HG03103 (cell line): ENCODE measurements at regions not wholly inside any gene's neighbourhood (a gene's known extent, or its start where the extent isn't known, plus 50 kb on each side); places are given as distances from the start of the nearest gene placed in this dataset.
"Not testable (repeated sequence)": the region's sequence is repeated elsewhere in the genome, so short reads cannot be mapped to it uniquely, and the experiment has no call there.

Source experiments
- ATAC-seq: cut with Tn5 transposase; IDR thresholded peaks from one replicate; pipeline ENCODE4 v1.9.1; 2021; ENCODE audit warnings: low read depth; ENCODE audit not compliant: unreplicated experiment

DNA sequence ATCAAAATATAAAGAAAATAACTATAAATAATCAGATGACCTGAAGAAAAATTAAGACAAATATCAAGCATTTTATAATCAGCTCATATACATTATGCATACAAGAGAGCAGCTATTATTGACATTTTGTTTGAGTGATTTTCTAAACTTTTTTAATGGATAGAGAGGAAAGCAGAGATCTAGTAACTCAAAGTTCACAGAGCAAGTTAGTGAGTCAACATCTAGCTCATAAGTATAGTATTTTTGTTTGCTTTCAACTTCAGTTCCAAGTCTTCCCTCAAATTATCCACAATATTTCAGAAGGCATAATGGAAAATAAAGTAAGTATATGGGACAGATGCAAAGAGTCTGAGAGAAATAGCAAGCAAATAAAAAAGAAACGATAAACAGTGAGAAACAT is 470.1 kb upstream of the ALCAM start:
- no peak for ATAC-seq

DNA sequence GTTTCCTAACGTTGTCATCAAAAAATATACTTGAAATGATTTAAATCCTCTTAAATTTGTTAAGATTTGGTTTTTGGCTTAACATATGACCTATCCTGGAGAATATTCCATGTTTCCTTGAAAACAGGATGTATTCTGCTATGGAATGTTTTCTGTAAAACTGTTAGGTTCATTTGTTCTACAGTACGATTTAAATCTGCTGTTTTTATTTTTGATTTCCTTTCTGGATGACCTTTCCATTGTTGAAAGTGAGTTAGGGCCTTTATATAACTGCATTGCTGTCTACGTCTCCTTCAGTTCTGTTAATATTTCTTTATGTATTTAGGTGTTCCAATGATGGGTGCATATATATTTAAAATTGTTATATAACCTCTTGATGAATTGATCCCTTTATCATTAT is 465.3 kb upstream of the ALCAM start:
- ATAC-seq: no peak

DNA sequence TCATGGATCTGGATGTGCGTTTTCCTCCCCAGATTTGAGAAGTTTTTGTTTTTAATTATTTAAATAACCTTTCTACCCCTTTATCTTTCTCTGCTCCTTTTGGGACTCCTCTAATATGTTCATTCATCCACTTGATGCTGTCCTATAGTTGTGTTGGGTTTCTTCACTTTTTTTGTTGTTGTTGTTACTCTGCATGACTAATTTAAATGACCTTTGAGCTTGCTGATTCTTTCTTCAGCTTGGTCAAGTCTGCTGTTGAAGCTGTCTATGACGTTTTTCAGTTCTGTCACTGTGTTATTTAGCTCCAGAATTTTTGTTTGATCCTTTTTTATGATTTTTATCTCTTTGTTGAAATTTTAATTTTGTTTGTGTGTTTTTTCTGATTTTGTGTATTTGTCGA is 463.6 kb upstream of the ALCAM start:
- no peak for ATAC-seq

DNA sequence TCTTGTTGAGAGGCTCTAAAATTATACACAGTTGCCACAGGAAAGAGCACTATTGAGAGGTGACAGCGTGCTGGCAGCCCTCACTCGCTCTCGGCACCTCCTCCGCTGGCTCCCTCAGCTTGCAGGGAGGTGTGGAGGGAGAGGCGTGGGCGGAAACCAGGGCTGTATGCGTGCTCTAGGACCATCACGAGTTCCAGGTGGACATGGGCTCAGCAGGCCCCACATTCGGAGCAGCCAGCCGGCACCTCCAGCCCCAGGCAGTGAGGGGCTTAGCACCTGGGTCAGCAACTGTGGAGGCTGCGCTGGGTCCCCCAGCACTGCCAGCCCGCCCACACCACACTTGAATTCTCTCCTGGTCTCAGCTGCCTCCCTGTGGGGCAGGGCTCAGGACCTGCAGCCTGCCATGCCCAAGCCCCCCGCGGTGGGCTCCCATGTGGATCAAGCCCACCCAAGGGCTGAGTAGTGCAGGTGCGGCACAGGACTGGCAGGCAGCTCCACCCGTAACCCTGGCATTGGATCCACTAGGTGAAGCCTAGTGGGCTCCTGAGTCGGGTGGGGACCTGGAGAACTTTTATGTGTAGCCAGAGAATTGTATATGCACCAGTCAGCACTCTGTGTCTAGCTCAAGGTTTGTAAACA is 460.6 kb upstream of the ALCAM start:
- no peak for ATAC-seq

GRCh38 chr3:104907507-104907906 is 459.2 kb upstream of the ALCAM start:
- no peak for ATAC-seq

DNA sequence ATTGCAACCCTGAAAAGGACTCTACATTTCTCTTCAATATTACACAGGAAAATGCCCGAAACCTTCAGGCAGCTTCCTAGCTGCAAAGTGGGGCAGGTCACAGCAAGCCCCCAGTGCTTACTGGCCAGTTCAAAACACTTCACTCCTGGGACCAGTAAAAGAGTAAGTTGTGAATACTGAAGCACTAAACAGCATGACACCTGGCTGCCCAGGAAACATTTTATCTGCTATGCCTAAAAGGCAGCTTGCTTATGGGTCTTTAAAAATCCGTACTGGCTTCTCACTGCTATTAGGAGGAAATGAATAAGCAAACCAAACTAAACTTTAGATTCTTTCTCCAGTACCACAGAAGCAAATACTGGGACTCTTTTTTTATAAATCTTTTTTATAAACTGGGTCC is 457.9 kb upstream of the ALCAM start:
- no peak for ATAC-seq

- no peak for ATAC-seq
These were observed 457.5 kb upstream of the ALCAM start for GRCh38 chr3:104909198-104909597.

- ATAC-seq: no peak
These were observed 457.0 kb upstream of the ALCAM start for GRCh38 chr3:104909721-104910120.

- no peak for ATAC-seq
These were observed 455.3 kb upstream of the ALCAM start for GRCh38 chr3:104911376-104911775.

GRCh38 chr3:104916971-104917370 is 449.7 kb upstream of the ALCAM start:
- ATAC-seq: no peak

GRCh38 chr3:104920512-104920911 is 446.2 kb upstream of the ALCAM start:
- ATAC-seq: no peak

- no peak for ATAC-seq
These were observed 432.7 kb upstream of the ALCAM start for GRCh38 chr3:104933972-104934371.

GRCh38 chr3:104935613-104936012 is 431.1 kb upstream of the ALCAM start:
- ATAC-seq: no peak

- no peak for ATAC-seq
These were observed 427.5 kb upstream of the ALCAM start for GRCh38 chr3:104939196-104939595.

DNA sequence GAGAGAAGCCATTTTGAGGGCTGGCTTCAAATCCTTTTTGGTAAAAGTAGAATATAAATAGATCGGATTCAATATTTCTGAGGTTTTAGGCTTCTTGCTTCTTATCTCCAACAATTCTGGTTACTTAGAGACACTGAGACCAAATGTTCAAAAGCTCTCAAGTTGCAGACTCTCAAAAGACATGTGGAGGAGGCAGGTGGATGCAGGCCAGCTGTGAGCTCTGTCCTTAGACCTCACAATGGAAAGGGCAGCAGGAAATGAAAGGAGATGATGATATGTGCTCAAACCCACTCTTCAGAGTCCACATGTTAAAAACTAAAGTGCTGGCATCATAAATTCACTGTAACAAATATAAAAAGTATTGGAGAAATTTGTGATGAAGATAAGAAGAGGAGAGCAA is 424.9 kb upstream of the ALCAM start:
- ATAC-seq: no peak

DNA sequence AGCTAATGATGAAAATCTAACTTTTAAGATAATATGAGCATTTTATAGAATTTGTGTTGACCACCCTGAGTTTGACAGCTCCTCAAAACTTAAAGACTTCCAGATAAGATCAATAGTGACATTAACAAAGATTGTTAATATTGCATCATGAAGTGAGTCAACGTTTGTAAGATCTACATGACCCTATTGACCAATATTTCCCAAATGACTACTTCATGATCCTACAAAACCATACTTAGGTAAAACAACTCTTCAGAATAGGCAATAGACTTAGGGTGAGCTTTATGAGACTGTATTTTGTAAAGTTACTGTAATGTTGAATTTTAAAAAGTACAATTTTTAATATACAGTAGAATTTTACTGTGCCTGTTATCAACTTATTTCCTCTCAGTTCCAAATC is 422.7 kb upstream of the ALCAM start:
- no peak for ATAC-seq

GRCh38 chr3:104947943-104948342 is 418.8 kb upstream of the ALCAM start:
- no peak for ATAC-seq

DNA sequence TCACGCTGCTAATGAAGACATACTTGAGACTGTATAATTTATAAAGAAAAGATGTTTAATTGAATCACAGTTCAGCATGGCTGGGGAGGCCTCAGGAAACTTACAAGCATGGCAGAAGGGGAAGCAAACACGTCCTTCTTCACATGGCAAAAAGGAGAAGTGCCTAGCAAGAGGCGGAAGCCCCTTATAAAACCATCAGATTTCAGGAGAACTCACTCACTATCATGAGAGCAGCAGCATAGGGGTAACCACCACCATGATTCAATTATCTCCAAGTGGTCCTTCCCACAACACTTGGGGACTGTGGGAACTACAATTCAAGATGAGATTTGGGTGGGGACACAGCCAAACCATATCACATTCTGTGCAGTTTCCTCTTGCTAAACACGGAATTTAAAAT is 416.9 kb upstream of the ALCAM start:
- not testable (repeated sequence) for ATAC-seq

GRCh38 chr3:104951426-104951825 is 415.3 kb upstream of the ALCAM start:
- ATAC-seq: no peak

- ATAC-seq: no peak
These were observed 414.4 kb upstream of the ALCAM start for GRCh38 chr3:104952146-104952972.

- no peak for ATAC-seq
These were observed 409.9 kb upstream of the ALCAM start for GRCh38 chr3:104956620-104957345.

DNA sequence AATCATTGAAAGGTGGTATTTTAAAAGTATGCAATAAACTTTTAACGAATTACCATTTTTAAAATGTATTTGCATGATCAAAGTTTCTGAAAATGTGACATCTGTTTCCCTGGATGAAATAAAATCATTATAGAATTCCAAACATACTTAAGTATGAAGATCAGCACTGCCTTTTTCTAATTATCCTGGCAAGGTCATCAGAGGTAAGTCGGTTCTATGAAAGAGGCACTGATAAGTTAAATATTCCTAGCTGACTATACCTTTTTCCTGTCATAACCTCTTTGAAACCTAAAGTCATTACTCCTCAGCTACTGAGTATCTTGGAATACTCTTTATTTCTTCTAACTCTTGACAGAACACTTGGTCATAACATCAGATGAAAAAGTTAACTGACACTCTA is 406.1 kb upstream of the ALCAM start:
- no peak for ATAC-seq
